ENCODE measurements at regions not wholly inside any gene's neighbourhood (a gene's known extent, or its start where the extent isn't known, plus 50 kb on each side); places are given as distances from the start of the nearest gene placed in this dataset.

GRCh38 chr12:4118601-4119156 lies 154.9 kb upstream of the CCND2 start:
- ChIA-PET CTCF (interaction anchor here (2.0 kb wide), 1 partner anchor 158 kb away, joined by 7 read pairs; no protein-coding TSS in a partner anchor), POLR2A (ENCODE audit: unreplicated experiment) (no interaction called here)
- Histone ChIP-seq H2AK9ac (replicated peaks; ENCODE audit: low read depth, low read length, poor library complexity) (no peak overlapping the region), H2BK20ac (ENCODE audit: low read depth, low read length) (no peak overlapping the region), H3K9me1 (ENCODE audit: insufficient read depth, low read length) (peaks cover 4% of the 10 kb centered on the region), H3K9me3 (ENCODE audit: control insufficient read depth, insufficient read depth, low read length) (no peaks in the 10 kb centered on the region), H2AFZ (replicated peaks; ENCODE audit: low read length, poor library complexity) (no peak overlapping the region), H3K56ac (ENCODE audit: extremely low read depth, insufficient read depth, low read length) (no peak overlapping the region), H2AK5ac (ENCODE audit: low read depth, low read length) (no peak overlapping the region), H4K8ac (ENCODE audit: low read depth in 2 of 2, low read length in 2 of 2) (no peak overlapping the region), H3K27ac (ENCODE audit: insufficient read depth, low read length) (peak overlapping the region; percentile 15; the same call in 1 of the 2 replicates), H3K14ac (replicated peaks; ENCODE audit: low read depth, low read length) (no peak overlapping the region), H4K91ac (ENCODE audit: insufficient read depth, low read depth, low read length) (no peak overlapping the region), H3K4me2 (ENCODE audit: low read depth, low read length) (no peak overlapping the region), H3K4me3 (ENCODE audit: insufficient read depth, low read depth, low read length) (no peak overlapping the region), H3K9ac (ENCODE audit: low read depth, low read length) (no peak overlapping the region), H4K20me1 (ENCODE audit: insufficient read depth, low read length) (no peaks in the 10 kb centered on the region), H3K27me3 (ENCODE audit: control insufficient read depth, insufficient read depth, low read length) (peaks cover 6% of the 10 kb centered on the region), H3K4me1 (ENCODE audit: control insufficient read depth, insufficient read depth, low read length) (peaks cover 17% of the 10 kb centered on the region), H3K23ac (ENCODE audit: low read depth, low read length) (no peak overlapping the region), H3K18ac (ENCODE audit: low read depth, low read length) (peak overlapping the region; percentile 40; the same call in 1 of the 2 replicates), H2BK5ac (ENCODE audit: low read depth, low read length, poor library complexity, severe bottlenecking) (no peak overlapping the region), H3K36me3 (ENCODE audit: control insufficient read depth, insufficient read depth, low read length) (no peaks in the 10 kb centered on the region), H3K4ac (ENCODE audit: low read depth, low read length) (no peak overlapping the region; the same call in 1 of the 2 replicates), H2BK15ac (ENCODE audit: low read depth, low read length) (no peak overlapping the region), H4K5ac (ENCODE audit: low read depth, low read length) (no peak overlapping the region), H3K79me1 (ENCODE audit: low read depth in 1 of 2, low read length in 2 of 2) (no peaks in the 10 kb centered on the region), H2BK120ac (ENCODE audit: low read depth, low read length) (no peak overlapping the region)
- no peak for ATAC-seq (ENCODE audit: low read depth)
- in situ Hi-C loops (cut with MboI; ENCODE audit: low sequenced_read_pairs): no loop called here
- BruUV-seq (replicated peaks): no TSS peak
- 60% methylated on average over 1 of the region's 7 CpGs; no CpG with 5 or more reads in 1 of the 2 experiments for WGBS, 2 experiments (ENCODE audit: extremely low coverage in 2 of 2, insufficient read length in 1 of 2)
- dilution Hi-C loops (cut with HindIII; ENCODE audit: low sequenced_read_pairs, unreplicated experiment): no loop called here
- no peak for TF ChIP-seq BHLHE40 (IDR thresholded peaks at IDR 0.05; ENCODE audit: low read depth, low read length)
- no peak for TF ChIP-seq USF2 (IDR thresholded peaks at IDR 0.05; ENCODE audit: low read depth, low read length)
- TF ChIP-seq MAZ (IDR thresholded peaks at IDR 0.05; ENCODE audit: borderline replicate concordance, low read depth, low read length): no peak
- TF ChIP-seq FOS (IDR thresholded peaks at IDR 0.05; ENCODE audit: low read depth, low read length): no peak
- no peak for TF ChIP-seq MAFK (IDR thresholded peaks at IDR 0.05; ENCODE audit: low read depth, low read length)
- no peak for DNase-seq
- intact Hi-C loops (cut with micrococcal nuclease): no loop called here

Measured in IMR-90 (cell line).